ENCODE measurements at regions not wholly inside any gene's neighbourhood (a gene's known extent, or its start where the extent isn't known, plus 50 kb on each side); places are given as distances from the start of the nearest gene placed in this dataset.

GRCh38 chr5:128681096-128681495, 143.1 kb upstream of the FBN2 start:
- TF ChIP-seq CTCF (IDR thresholded peaks at IDR 0.05), result no peak
- TF ChIP-seq POLR2A (IDR thresholded peaks at IDR 0.05), result no peak
- TF ChIP-seq POLR2AphosphoS5 (IDR thresholded peaks at IDR 0.05), result no peak
